PC-3 (cell line): ENCODE measurements at regions not wholly inside any gene's neighbourhood (a gene's known extent, or its start where the extent isn't known, plus 50 kb on each side); places are given as distances from the start of the nearest gene placed in this dataset.

Source experiments
- ATAC-seq: fragments of 200-7000 bp; cut with Tn5 transposase; 2 replicates; pipeline ENCODE4 v1.9.1; 2020; ENCODE audit warnings: mild to moderate bottlenecking, moderate library complexity
- BruUV-seq: library from RNA; stranded (reverse); fragments of 400-500 nt; replicated peaks from 2 replicates; lab custom pipeline; 2021; lab: Mats Ljungman, UMichigan
- CTCF ChIA-PET: fragments of 300-600 bp; sonication (Branson Sonifier 250); formaldehyde crosslinking; loops from one replicate; lab custom pipeline; 2022; ENCODE audit warnings: antibody characterized with exemption; lab: Charles Lee
- POLR2A ChIA-PET: fragments of 300-600 bp; sonication (Branson Sonifier 250); formaldehyde crosslinking; loops from one replicate; lab custom pipeline; 2022; ENCODE audit warnings: antibody characterized with exemption; ENCODE audit not compliant: unreplicated experiment; lab: Charles Lee
- DNase-seq: peaks from one replicate; pipeline ENCODE4 v3.0.0-alpha.2; 2015
- H2AFZ ChIP-seq: fragments of 300-600 bp; sonication (generic); 2 replicates; pipeline ENCODE4 v1.6.0; 2016; ENCODE audit warnings: antibody characterized with exemption, low read length
- H3F3A ChIP-seq: fragments of 300-600 bp; sonication (generic); one replicate; pipeline ENCODE4 v1.6.0; 2017; ENCODE audit warnings: antibody characterized with exemption, low read length, control low read depth, mild to moderate bottlenecking; ENCODE audit not compliant: unreplicated experiment
- H3K27ac ChIP-seq: fragments of 300-600 bp; sonication (generic); 2 replicates; pipeline ENCODE4 v1.5.1; 2016; ENCODE audit warnings: mild to moderate bottlenecking, low read length
- H3K27me3 ChIP-seq: fragments of 300-600 bp; sonication (generic); 2 replicates; pipeline ENCODE4 v1.6.1; 2016; ENCODE audit warnings: low read length, mixed read lengths
- H3K36me3 ChIP-seq: fragments of 300-600 bp; sonication (generic); 2 replicates; pipeline ENCODE4 v1.6.1; 2016; ENCODE audit warnings: low read depth, mixed run types, low read length, mixed read lengths
- H3K4me1 ChIP-seq: fragments of 300-600 bp; sonication (generic); 2 replicates; pipeline ENCODE4 v1.5.1; 2016; ENCODE audit warnings: low read length; ENCODE audit not compliant: insufficient read depth
- H3K4me2 ChIP-seq: fragments of 300-600 bp; sonication (generic); 2 replicates; pipeline ENCODE4 v1.6.0; 2016; ENCODE audit warnings: low read length
- H3K4me3 ChIP-seq: fragments of 300-600 bp; sonication (generic); 2 replicates; pipeline ENCODE4 v1.5.1; 2016; ENCODE audit warnings: mild to moderate bottlenecking, low read length, mixed read lengths
- H3K79me2 ChIP-seq: fragments of 300-600 bp; sonication (generic); 2 replicates; pipeline ENCODE4 v1.6.1; 2017; ENCODE audit warnings: low read length, mixed read lengths
- H3K9ac ChIP-seq: fragments of 300-600 bp; sonication (generic); 2 replicates; pipeline ENCODE4 v1.6.0; 2016; ENCODE audit warnings: mild to moderate bottlenecking, low read length
- H3K9me2 ChIP-seq: fragments of 300-600 bp; sonication (generic); replicated peaks from 2 replicates; pipeline ENCODE4 v1.6.1; 2016; ENCODE audit warnings: mixed run types, low read length, mixed read lengths
- H3K9me3 ChIP-seq: fragments of 300-600 bp; sonication (generic); 2 replicates; pipeline ENCODE4 v1.6.1; 2016; ENCODE audit warnings: low read length, mixed read lengths
- H4K20me1 ChIP-seq: fragments of 300-600 bp; sonication (generic); 2 replicates; pipeline ENCODE4 v1.6.1; 2016; ENCODE audit warnings: low read length, mixed read lengths
- EZH2 ChIP-seq: fragments of 300-600 bp; sonication (generic); IDR thresholded peaks from one replicate; pipeline ENCODE4 v1.6.1; 2017; ENCODE audit warnings: antibody characterized with exemption, mild to moderate bottlenecking, low read length; ENCODE audit not compliant: unreplicated experiment
- EZH2phosphoT487 ChIP-seq: fragments of 300-600 bp; sonication (generic); IDR thresholded peaks from 2 replicates; pipeline ENCODE4 v1.6.1; 2018; ENCODE audit warnings: mild to moderate bottlenecking, antibody characterized with exemption, low read length, borderline replicate concordance
- intact Hi-C: fragments of 100-400 bp; cut with micrococcal nuclease; formaldehyde crosslinking; loops from 2 replicates; pipeline ENCODE4 v1.9.0; 2023
- TF ChIP-seq, protein P1 (sequence below): fragments of 300-600 bp; sonication (generic); conservative IDR thresholded peaks from 2 replicates; pipeline ENCODE4 v1.5.1; 2017; ENCODE audit warnings: antibody characterized with exemption, low read depth, mild to moderate bottlenecking, low read length

GRCh38 chr16:82389956-82390650 lies 220.1 kb upstream of the MPHOSPH6 start:
- H3K79me2 ChIP-seq: no peaks in the 10 kb centered on the region
- no peak for DNase-seq
- H2AFZ ChIP-seq: no peak overlapping the region
- H3K9me3 ChIP-seq: no peaks in the 10 kb centered on the region
- CTCF ChIA-PET: no interaction called here
- no peaks in the 10 kb centered on the region for H3K27me3 ChIP-seq
- H3K9ac ChIP-seq: no peak overlapping the region
- ATAC-seq: no peak
- H3K36me3 ChIP-seq: no peaks in the 10 kb centered on the region
- intact Hi-C loops: no loop called here
- H3K4me2 ChIP-seq: no peak overlapping the region
- H3K9me2 ChIP-seq: no peaks in the 10 kb centered on the region
- H3K4me3 ChIP-seq: no peak overlapping the region
- H4K20me1 ChIP-seq: no peaks in the 10 kb centered on the region
- no TSS peak for BruUV-seq
- no peaks in the 10 kb centered on the region for H3K4me1 ChIP-seq
- POLR2A ChIA-PET: no interaction called here
- TF ChIP-seq, protein P1, sequence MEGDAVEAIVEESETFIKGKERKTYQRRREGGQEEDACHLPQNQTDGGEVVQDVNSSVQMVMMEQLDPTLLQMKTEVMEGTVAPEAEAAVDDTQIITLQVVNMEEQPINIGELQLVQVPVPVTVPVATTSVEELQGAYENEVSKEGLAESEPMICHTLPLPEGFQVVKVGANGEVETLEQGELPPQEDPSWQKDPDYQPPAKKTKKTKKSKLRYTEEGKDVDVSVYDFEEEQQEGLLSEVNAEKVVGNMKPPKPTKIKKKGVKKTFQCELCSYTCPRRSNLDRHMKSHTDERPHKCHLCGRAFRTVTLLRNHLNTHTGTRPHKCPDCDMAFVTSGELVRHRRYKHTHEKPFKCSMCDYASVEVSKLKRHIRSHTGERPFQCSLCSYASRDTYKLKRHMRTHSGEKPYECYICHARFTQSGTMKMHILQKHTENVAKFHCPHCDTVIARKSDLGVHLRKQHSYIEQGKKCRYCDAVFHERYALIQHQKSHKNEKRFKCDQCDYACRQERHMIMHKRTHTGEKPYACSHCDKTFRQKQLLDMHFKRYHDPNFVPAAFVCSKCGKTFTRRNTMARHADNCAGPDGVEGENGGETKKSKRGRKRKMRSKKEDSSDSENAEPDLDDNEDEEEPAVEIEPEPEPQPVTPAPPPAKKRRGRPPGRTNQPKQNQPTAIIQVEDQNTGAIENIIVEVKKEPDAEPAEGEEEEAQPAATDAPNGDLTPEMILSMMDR: no peak
- TF ChIP-seq EZH2phosphoT487: no peak
- no peak for TF ChIP-seq EZH2
- H3K27ac ChIP-seq: no peak overlapping the region
- H3F3A ChIP-seq: no peaks in the 10 kb centered on the region

DNA sequence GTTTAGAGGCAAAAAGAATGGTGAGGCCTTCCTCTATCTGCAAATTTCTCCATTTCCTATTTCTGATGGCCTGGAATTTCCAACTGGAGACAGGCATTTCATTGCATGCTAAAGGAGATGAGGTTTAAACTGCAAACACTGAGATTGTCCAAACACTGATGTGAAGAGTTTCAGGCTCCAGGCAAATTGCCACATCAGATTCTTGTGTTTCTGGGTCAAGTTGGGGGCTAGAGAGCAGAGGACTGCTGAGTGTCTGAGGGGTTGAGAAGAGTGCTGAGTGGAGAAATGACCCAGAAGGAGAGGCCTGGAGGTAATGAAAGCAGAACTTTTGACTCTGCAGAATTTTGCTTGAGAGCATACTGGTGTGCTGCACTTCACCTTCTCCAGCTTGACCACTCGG lies 216.7 kb upstream of the MPHOSPH6 start:
- DNase-seq (no peak), ATAC-seq (no peak)
- TF ChIP-seq EZH2phosphoT487 (no peak), EZH2 (no peak)
- TF ChIP-seq, protein P1: no peak
- Histone ChIP-seq H3K9me2 (no peaks in the 10 kb centered on the region), H3K36me3 (no peaks in the 10 kb centered on the region), H3K9ac (no peak overlapping the region), H3K9me3 (no peaks in the 10 kb centered on the region), H3K79me2 (no peaks in the 10 kb centered on the region), H3F3A (no peaks in the 10 kb centered on the region), H3K4me3 (no peak overlapping the region), H3K27ac (no peak overlapping the region), H2AFZ (no peak overlapping the region), H3K27me3 (no peaks in the 10 kb centered on the region), H3K4me2 (no peak overlapping the region), H3K4me1 (no peaks in the 10 kb centered on the region), H4K20me1 (no peaks in the 10 kb centered on the region)
- POLR2A ChIA-PET: no interaction called here
- intact Hi-C loops: no loop called here
- CTCF ChIA-PET: no interaction called here
- BruUV-seq: no TSS peak

DNA sequence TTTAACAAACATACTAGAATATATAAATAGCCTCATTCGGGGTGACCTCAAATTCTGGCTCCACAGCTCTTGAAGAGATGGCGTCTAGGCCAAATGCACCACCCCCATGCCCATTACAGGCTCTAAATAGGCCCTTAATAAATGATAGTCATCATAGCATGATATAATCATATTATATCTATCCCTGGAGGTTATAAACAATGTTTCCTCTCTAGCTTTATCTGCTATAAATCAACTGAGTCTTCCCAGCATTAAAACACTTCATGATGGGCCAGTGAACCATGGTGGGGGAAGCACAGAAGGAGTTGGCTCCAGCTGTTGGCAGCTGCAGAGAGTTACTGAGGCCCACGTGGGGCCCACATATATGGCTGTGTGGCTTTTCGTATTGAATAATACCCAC lies 214.9 kb upstream of the MPHOSPH6 start:
- intact Hi-C loops: no loop called here
- no peak overlapping the region for H2AFZ ChIP-seq
- H3K79me2 ChIP-seq: no peaks in the 10 kb centered on the region
- no peaks in the 10 kb centered on the region for H4K20me1 ChIP-seq
- H3K9me2 ChIP-seq: no peaks in the 10 kb centered on the region
- DNase-seq (no peak), ATAC-seq (no peak)
- no peaks in the 10 kb centered on the region for H3K4me1 ChIP-seq
- BruUV-seq: no TSS peak
- TF ChIP-seq EZH2 (no peak), EZH2phosphoT487 (no peak)
- TF ChIP-seq, protein P1: no peak
- H3F3A ChIP-seq: no peaks in the 10 kb centered on the region
- H3K27ac ChIP-seq: no peak overlapping the region
- no peaks in the 10 kb centered on the region for H3K36me3 ChIP-seq
- CTCF ChIA-PET: no interaction called here
- H3K9me3 ChIP-seq: no peaks in the 10 kb centered on the region
- POLR2A ChIA-PET: no interaction called here
- no peak overlapping the region for H3K4me2 ChIP-seq
- H3K27me3 ChIP-seq: no peaks in the 10 kb centered on the region
- no peak overlapping the region for H3K4me3 ChIP-seq
- H3K9ac ChIP-seq: no peak overlapping the region
